NCI-H1105 treated with DMSO at 0.1 percent for 48 hours (cell line): ENCODE measurements at regions not wholly inside any gene's neighbourhood (a gene's known extent, or its start where the extent isn't known, plus 50 kb on each side); places are given as distances from the start of the nearest gene placed in this dataset.

Experiments
- DNase-seq: peaks from one replicate; lab custom pipeline; 2025; lab: John Stamatoyannopoulos, UW

GRCh38 chr18:10312326-10313015 lies 142.0 kb upstream of the APCDD1 start:
- DNase-seq: no peak

GRCh38 chr18:10313016-10313342 lies 141.5 kb upstream of the APCDD1 start:
- DNase-seq: no peak

DNA sequence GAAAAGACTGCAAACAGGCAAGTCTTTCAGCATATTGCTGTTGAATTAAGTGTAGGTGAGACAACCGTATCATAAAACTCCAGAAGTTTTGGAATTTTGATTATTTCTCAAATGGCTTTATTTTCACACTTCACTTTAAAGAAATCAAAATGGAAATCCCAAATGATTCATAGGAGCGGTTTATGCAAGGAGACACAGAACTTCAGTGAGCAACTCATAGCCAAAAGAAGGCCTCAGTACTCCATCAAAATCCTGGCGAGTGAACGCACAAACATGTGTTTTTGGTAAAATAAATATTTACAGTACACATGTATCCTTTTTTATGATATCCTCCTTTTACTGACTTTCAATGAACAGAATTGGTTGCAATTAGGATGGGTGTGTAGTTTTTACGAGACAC lies 140.4 kb upstream of the APCDD1 start:
- DNase-seq: no peak

GRCh38 chr18:10315522-10315921 lies 138.9 kb upstream of the APCDD1 start:
- no peak for DNase-seq

DNA sequence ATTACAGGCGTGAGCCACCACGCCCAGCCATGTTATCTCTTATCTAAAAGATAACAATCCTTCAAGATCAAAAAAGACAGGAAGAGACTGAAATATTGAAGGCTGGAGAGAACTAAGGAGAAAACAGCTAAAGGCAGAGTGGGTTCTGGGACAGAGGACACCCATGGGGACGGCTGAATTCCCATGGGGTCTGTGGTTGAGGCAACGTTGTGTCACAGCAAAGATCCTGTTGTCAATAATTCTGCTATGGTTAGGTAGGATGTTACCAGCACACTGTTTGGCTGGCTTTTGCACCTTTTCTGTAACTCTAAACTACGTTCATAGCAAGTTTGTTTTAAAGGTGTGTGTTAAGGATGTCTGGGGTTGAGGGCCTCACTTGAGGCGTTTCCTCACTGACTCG lies 137.7 kb upstream of the APCDD1 start:
- no peak for DNase-seq

DNA sequence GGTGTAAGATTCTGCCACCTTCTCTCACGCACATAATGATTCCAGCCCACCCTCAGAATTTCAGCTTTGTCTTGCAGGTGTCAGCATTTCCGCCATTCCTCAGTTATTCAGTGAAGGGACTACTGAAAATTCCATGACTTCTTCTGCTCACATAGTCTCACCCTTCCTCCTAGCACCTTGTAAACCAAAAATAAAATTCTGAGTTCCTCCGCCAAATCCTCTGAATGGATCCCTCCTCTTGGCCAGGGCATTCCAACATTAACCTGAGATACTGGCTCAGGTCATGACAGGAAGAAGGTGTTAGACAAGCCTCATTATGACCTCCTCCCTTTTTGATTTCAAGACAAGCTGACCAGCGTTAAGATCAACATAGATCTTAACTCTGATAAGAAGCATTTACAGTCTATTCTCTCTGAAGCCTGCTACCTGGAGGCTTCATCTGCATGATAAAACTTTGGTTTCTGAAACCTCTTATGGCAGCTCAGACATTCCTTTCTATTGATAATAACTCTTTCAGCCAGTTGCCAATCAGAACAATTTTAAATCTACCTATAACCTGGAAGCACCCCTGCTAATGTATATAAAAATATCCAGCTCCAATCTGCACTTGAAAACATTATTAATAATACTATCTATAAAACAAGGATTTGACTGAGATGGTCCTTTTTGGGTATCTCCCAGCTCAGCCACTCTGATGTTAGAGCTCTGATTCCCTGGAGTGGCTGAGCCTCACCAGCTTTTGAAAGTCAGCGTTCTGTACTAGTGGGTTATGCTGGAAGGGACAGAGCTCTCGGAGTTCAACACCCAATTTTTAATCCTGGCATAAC lies 136.4 kb upstream of the APCDD1 start:
- no peak for DNase-seq

- no peak for DNase-seq
These were observed 135.8 kb upstream of the APCDD1 start for GRCh38 chr18:10318691-10318970.

- DNase-seq: no peak
These were observed 135.4 kb upstream of the APCDD1 start for GRCh38 chr18:10319026-10319425.

DNA sequence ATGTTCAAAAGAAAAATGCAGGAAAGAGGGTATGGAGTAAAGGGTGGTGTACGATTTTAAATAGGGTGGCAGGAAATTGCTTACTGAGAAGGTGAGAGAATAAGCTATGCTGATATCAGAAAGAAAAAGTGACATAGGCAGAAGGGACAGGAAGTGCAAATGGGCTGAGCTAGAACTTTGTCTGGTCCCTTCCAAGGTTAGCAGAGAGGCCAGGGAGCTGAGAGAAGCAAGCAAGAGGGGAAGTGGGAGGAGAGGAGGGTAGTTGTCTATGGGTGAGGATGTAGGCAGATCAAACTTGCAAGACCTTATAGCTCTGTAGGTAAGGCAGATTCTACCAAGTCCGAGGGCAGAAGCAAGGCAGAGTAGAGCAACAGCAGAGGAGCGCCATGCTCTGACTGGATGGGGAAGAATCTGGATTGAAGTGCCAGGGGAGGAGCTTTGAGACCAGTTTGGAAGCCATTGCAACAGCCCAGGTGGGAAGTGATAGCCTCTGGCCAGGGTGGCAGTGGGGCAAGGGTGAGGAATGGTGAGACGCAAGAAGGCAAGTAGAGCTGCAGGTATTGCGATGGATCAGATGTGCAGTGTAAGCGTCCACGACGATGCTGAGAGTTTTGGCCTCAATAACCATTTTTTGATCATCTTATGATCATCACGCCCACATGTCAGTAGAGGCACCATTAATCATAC lies 134.4 kb upstream of the APCDD1 start:
- no peak for DNase-seq

DNA sequence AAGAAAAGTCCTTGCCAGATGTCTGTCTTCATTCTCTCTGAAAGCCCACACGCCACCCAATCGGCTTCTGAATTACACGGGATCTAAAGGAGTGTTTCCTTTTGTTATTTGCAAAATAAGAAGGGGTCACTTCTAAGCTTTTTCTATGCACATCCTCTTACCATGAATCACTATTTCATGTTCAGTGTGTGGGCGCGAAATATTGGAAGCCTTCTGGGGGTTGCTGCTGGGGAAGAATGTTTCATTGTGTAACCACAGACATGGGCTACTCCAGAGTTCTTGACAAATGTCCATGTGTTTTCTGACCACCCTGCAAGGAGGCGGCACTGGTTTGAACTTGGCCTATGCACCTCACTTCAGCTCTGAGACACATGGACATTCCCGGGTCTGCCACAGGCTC lies 133.6 kb upstream of the APCDD1 start:
- DNase-seq: no peak

DNA sequence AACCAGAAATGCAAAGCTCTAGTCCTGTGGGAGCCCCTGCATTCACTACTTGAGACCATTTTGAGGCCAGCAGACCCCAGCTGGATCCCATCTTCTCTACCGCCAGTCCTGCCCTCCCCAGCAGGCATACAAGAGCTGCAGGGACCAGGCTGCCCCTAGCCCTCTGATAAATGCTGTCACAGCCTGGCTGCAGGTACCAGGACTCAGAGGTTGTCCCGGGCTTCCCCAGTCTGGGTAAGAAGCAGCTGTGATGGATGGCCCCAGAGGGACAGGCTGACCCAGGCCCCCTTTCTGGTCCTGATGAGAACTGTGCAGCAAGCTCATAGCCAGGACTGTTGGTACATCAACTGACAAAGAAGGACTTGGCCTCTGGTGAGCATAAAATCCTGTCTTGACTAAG lies 132.9 kb upstream of the APCDD1 start:
- DNase-seq: no peak

DNA sequence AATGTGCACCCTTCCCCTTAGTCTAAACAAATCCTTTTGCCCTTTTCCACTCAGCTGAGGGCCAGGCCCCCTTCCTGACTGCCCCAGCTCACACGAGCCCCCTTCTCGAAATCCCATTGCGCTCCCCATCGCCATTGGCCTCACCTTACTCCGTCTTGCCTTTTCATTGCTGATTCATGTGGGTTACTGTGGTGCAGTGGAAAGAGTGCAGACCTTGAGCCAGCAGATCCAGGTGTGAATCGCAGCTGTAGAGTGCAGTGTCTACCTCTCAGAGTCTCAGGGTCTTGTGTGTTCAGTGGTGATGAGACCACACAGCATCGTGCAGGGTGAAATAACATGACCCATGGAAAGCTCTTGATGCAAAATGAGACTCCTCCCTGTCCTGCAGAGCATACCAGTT lies 132.4 kb upstream of the APCDD1 start:
- no peak for DNase-seq

DNA sequence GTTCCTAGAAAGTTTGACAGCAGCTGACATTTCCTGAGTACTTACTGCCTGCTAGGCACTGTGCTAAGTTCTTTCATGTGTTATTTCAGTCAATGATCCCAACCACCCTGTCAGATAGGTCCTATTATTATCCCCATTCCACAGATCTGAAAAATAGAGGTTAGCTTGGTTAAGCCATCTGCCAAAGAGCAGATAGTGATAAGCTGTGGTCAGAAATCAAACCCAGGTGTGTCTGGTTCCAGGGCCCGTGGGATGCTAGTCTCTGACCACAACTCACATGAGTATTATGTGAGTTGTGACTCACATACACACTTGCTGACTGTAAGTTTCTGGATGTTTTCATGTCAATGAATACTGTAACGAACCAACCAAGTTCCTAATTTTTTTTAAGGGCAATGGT lies 132.0 kb upstream of the APCDD1 start:
- no peak for DNase-seq

- DNase-seq: no peak
These were observed 125.3 kb upstream of the APCDD1 start for GRCh38 chr18:10329101-10329500.

- DNase-seq: no peak
These were observed 124.0 kb upstream of the APCDD1 start for GRCh38 chr18:10330428-10330827.

DNA sequence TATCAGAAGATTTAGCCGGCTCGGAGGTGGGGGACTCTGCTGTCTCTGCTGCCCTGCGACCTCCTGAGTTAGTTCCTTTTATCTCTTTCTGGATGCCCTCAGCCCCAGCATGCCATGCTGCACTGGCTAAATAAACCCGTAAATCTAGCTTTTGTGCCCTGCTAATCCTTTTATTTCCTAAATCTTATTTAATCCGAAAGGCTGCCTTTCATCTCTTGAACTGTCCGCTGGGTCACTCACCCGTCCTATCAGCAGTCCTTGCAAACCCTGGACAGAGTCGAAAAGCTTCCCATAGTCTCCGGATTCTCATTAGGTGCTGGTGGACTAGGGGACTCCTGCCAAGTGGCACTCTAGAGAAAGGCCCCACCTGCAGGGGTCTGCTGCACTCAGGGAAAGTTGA lies 122.0 kb upstream of the APCDD1 start:
- no peak for DNase-seq

GRCh38 chr18:10336749-10337350 lies 117.6 kb upstream of the APCDD1 start:
- DNase-seq: no peak

GRCh38 chr18:10340821-10341220 lies 113.6 kb upstream of the APCDD1 start:
- DNase-seq: no peak

DNA sequence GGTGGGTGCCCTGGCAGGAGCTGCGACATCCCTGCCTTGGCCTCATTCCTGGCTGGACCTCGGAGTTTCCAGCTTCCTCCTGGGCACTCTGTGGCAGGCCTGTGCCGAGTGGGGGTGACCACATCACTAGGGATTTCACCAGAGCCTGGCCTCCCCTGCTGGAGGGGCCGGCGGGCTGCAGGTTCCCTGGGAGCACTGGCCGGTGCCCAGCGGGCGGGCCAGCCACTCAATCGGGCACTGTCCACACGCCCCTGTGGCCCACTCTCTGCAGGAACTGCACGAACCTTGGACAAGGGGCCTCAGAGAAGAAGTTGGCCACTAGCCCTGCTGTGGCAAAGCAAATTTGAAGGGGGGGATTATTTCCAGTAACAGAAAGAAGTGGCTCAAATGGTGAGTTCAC lies 110.7 kb upstream of the APCDD1 start:
- DNase-seq: no peak

DNA sequence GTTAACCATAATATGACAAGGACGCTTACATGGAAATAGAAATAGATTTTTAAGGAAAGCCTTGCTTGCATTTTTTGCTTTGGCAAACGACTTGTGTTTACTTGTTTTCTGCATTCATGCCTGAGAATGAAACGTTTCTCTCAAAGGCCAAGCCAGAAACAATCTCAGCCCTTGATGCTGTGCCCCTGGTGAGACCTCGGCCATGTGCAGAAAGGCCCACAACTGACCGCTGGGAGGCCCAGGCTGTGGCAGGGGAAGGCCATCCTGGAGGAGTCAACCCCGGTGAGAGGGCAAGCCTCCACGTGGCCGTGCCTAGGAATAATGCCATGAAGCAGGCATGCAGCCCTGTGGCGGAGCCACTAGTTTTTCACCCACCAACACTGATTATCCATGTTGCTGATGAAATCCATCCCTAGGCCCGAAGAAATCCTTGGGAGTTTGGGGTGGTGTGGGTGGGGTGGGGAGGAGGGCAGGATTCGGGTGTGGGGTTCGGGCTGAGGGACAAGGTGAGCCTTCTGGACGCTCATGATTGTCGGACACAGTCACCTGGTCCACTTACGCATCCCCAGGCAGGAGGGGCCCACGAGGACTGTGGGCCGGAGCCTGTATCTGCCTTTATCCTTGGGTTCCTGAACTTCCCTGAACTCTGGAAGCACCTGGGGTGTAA lies 107.6 kb upstream of the APCDD1 start:
- no peak for DNase-seq

- DNase-seq: no peak
These were observed 104.9 kb upstream of the APCDD1 start for GRCh38 chr18:10349561-10349960.

GRCh38 chr18:10350661-10351060 lies 103.8 kb upstream of the APCDD1 start:
- no peak for DNase-seq
